SK-N-SH treated with all-trans-retinoic acid at 6 μM for 48 hours (cell line): ENCODE measurements at regions not wholly inside any gene's neighbourhood (a gene's known extent, or its start where the extent isn't known, plus 50 kb on each side); places are given as distances from the start of the nearest gene placed in this dataset.
A peak's percentile ranks its signal among the peaks of the same experiment; 100 is the strongest.

Source experiments
- ATAC-seq: fragments of 200-7000 bp; cut with Tn5 transposase; 3 replicates; pipeline ENCODE4 v1.9.1; 2020; ENCODE audit warnings: mild to moderate bottlenecking, moderate library complexity
- ARNTL ChIP-seq: fragments of 450-650 bp; formaldehyde crosslinking; IDR thresholded peaks from 2 replicates; pipeline ENCODE4 v1.5.0; 2020; ENCODE audit warnings: low read depth, mild to moderate bottlenecking, moderate library complexity, borderline replicate concordance
- BACH2 ChIP-seq: fragments of 250-450 bp; sonication (Bioruptor Pico); IDR thresholded peaks from 2 replicates; pipeline ENCODE4 v1.9.0; 2021; ENCODE audit warnings: mild to moderate bottlenecking, borderline replicate concordance
- CSDC2 ChIP-seq: fragments of 250-450 bp; sonication (Bioruptor Pico); IDR thresholded peaks from 2 replicates; pipeline ENCODE4 v1.5.0; 2020; ENCODE audit warnings: mild to moderate bottlenecking, moderate library complexity
- CSRNP3 ChIP-seq: fragments of 250-450 bp; sonication (Bioruptor Pico); IDR thresholded peaks from 2 replicates; pipeline ENCODE4 v1.5.1; 2021; ENCODE audit warnings: mild to moderate bottlenecking, moderate library complexity
- ESRRG ChIP-seq: fragments of 250-450 bp; sonication (Bioruptor Pico); IDR thresholded peaks from 2 replicates; pipeline ENCODE4 v1.6.1; 2021; ENCODE audit warnings: mild to moderate bottlenecking
- GLIS3 ChIP-seq: fragments of 250-450 bp; sonication (Bioruptor Pico); IDR thresholded peaks from 2 replicates; pipeline ENCODE4 v1.5.0; 2020; ENCODE audit warnings: mild to moderate bottlenecking, moderate library complexity
- ISL1 ChIP-seq: fragments of 250-450 bp; sonication (Bioruptor Pico); IDR thresholded peaks from 2 replicates; pipeline ENCODE4 v2.1.2; 2022; ENCODE audit warnings: mild to moderate bottlenecking, moderate library complexity
- OSR1 ChIP-seq: fragments of 250-450 bp; sonication (Bioruptor Pico); IDR thresholded peaks from 2 replicates; pipeline ENCODE4 v1.8.0; 2022; ENCODE audit warnings: moderate library complexity, mild to moderate bottlenecking, inconsistent platforms
- POU6F1 ChIP-seq: fragments of 250-450 bp; sonication (Bioruptor Pico); IDR thresholded peaks from 2 replicates; pipeline ENCODE4 v1.8.0; 2021; ENCODE audit warnings: low read depth, mild to moderate bottlenecking, moderate library complexity, borderline replicate concordance
- PPARA ChIP-seq: fragments of 250-450 bp; sonication (Bioruptor Pico); IDR thresholded peaks from 2 replicates; pipeline ENCODE4 v1.5.0; 2020; ENCODE audit warnings: mild to moderate bottlenecking, borderline replicate concordance
- RARB ChIP-seq: fragments of 250-450 bp; sonication (Bioruptor Pico); IDR thresholded peaks from 2 replicates; pipeline ENCODE4 v1.8.0; 2021; ENCODE audit warnings: mild to moderate bottlenecking, moderate library complexity
- SNAI2 ChIP-seq: fragments of 250-450 bp; sonication (Bioruptor Pico); IDR thresholded peaks from 2 replicates; pipeline ENCODE4 v1.5.0; 2020; ENCODE audit warnings: mild to moderate bottlenecking, moderate library complexity
- TOX ChIP-seq: fragments of 250-450 bp; sonication (Bioruptor Pico); IDR thresholded peaks from 2 replicates; pipeline ENCODE4 v1.8.0; 2021; ENCODE audit warnings: mild to moderate bottlenecking, moderate library complexity, borderline replicate concordance
- TSHZ2 ChIP-seq: fragments of 250-450 bp; sonication (Bioruptor Pico); IDR thresholded peaks from 2 replicates; pipeline ENCODE4 v1.5.0; 2020; ENCODE audit warnings: mild to moderate bottlenecking, moderate library complexity
- ZC3H10 ChIP-seq: fragments of 250-450 bp; sonication (Bioruptor Pico); IDR thresholded peaks from 2 replicates; pipeline ENCODE4 v1.5.1; 2021; ENCODE audit warnings: mild to moderate bottlenecking, moderate library complexity
- ZFP3 ChIP-seq: fragments of 250-450 bp; sonication (Bioruptor Pico); IDR thresholded peaks from 2 replicates; pipeline ENCODE4 v1.5.0; 2020; ENCODE audit warnings: mild to moderate bottlenecking, moderate library complexity
- ZFP30 ChIP-seq: fragments of 450-650 bp; formaldehyde crosslinking; IDR thresholded peaks from 2 replicates; pipeline ENCODE4 v1.5.0; 2022; ENCODE audit warnings: mild to moderate bottlenecking, moderate library complexity
- ZNF565 ChIP-seq: fragments of 450-650 bp; formaldehyde crosslinking; conservative IDR thresholded peaks from 2 replicates; pipeline ENCODE4 v1.5.0; 2020; ENCODE audit warnings: low read depth, mild to moderate bottlenecking, moderate library complexity
- ZNF70 ChIP-seq: fragments of 450-650 bp; formaldehyde crosslinking; IDR thresholded peaks from 2 replicates; pipeline ENCODE4 v1.5.0; 2020; ENCODE audit warnings: mild to moderate bottlenecking, moderate library complexity
- ZNF8 ChIP-seq: fragments of 450-650 bp; formaldehyde crosslinking; IDR thresholded peaks from 2 replicates; pipeline ENCODE4 v1.5.0; 2020; ENCODE audit warnings: mild to moderate bottlenecking, moderate library complexity
- TF ChIP-seq, protein P1 (sequence below): fragments of 250-450 bp; sonication (Bioruptor Pico); IDR thresholded peaks from 2 replicates; pipeline ENCODE4 v1.8.0; 2020; ENCODE audit warnings: mild to moderate bottlenecking, moderate library complexity, borderline replicate concordance
- TF ChIP-seq, protein P2 (sequence below): fragments of 250-450 bp; sonication (Bioruptor Pico); IDR thresholded peaks from 2 replicates; pipeline ENCODE4 v1.5.1; 2020; ENCODE audit warnings: low read depth, mild to moderate bottlenecking, moderate library complexity

DNA sequence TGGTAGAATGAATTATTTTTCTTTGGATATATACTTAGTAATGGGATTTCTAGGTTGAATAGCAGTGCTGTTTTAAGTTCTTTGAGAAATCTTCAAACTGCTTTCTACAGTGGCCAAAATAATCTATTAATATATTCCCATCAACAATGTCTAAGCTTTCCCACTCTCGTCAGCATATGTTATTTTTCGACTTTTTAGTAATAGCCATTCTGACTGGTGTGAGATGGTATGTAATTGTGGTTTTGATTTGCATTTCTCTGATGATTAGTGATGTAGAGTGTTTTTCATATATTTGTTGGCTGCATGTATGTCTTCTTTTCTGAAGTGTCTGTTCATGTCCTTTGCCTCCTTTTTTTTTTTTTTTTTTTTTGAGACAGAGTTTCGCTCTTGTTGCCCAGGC, 90.2 kb upstream of the CSNK1A1L start:
- no peak for ATAC-seq
- no peak for TF ChIP-seq RARB (CRISPR knock-in tag)
- TF ChIP-seq TOX (CRISPR knock-in tag) = no peak
- no peak for TF ChIP-seq ESRRG (CRISPR knock-in tag)
- TF ChIP-seq PPARA (CRISPR knock-in tag) = no peak
- TF ChIP-seq CSRNP3 (CRISPR knock-in tag) = no peak
- TF ChIP-seq ARNTL (CRISPR knock-in tag) = no peak
- TF ChIP-seq ZFP30 (CRISPR knock-in tag) = no peak
- TF ChIP-seq, protein P1, sequence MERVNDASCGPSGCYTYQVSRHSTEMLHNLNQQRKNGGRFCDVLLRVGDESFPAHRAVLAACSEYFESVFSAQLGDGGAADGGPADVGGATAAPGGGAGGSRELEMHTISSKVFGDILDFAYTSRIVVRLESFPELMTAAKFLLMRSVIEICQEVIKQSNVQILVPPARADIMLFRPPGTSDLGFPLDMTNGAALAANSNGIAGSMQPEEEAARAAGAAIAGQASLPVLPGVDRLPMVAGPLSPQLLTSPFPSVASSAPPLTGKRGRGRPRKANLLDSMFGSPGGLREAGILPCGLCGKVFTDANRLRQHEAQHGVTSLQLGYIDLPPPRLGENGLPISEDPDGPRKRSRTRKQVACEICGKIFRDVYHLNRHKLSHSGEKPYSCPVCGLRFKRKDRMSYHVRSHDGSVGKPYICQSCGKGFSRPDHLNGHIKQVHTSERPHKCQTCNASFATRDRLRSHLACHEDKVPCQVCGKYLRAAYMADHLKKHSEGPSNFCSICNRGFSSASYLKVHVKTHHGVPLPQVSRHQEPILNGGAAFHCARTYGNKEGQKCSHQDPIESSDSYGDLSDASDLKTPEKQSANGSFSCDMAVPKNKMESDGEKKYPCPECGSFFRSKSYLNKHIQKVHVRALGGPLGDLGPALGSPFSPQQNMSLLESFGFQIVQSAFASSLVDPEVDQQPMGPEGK (CRISPR knock-in tag) = no peak
- no peak for TF ChIP-seq BACH2 (CRISPR knock-in tag)
- TF ChIP-seq ZFP3 (CRISPR knock-in tag) = no peak
- TF ChIP-seq OSR1 (CRISPR knock-in tag) = no peak
- no peak for TF ChIP-seq GLIS3 (CRISPR knock-in tag)
- TF ChIP-seq ZNF8 = no peak
- TF ChIP-seq ZNF565 = no peak
- no peak for TF ChIP-seq ZNF70 (CRISPR knock-in tag)

- no peak for TF ChIP-seq RARB (CRISPR knock-in tag)
- TF ChIP-seq ZFP3 (CRISPR knock-in tag) = no peak
- TF ChIP-seq ARNTL (CRISPR knock-in tag) = no peak
- no peak for TF ChIP-seq GLIS3 (CRISPR knock-in tag)
- TF ChIP-seq PPARA (CRISPR knock-in tag) = no peak
- TF ChIP-seq OSR1 (CRISPR knock-in tag) = no peak
- TF ChIP-seq SNAI2 (CRISPR knock-in tag) = no peak
- TF ChIP-seq TOX (CRISPR knock-in tag) = no peak
- TF ChIP-seq ZNF70 (CRISPR knock-in tag) = no peak
- ATAC-seq = peak; percentile 37; the same call in 1 of the 3 replicates
Observed at GRCh38 chr13:37194428-37194861, 89.0 kb upstream of the CSNK1A1L start.

- no peak for ATAC-seq
- TF ChIP-seq SNAI2 (CRISPR knock-in tag) (no peak), CSRNP3 (CRISPR knock-in tag) (no peak), ZNF565 (no peak), BACH2 (CRISPR knock-in tag) (no peak), ZC3H10 (CRISPR knock-in tag) (no peak), TSHZ2 (CRISPR knock-in tag) (no peak), POU6F1 (CRISPR knock-in tag) (no peak), ISL1 (CRISPR knock-in tag) (no peak), OSR1 (CRISPR knock-in tag) (no peak), ZNF8 (no peak), ZFP30 (CRISPR knock-in tag) (no peak), CSDC2 (CRISPR knock-in tag) (no peak), ESRRG (CRISPR knock-in tag) (no peak), PPARA (CRISPR knock-in tag) (no peak), ARNTL (CRISPR knock-in tag) (no peak), ZFP3 (CRISPR knock-in tag) (no peak)
- TF ChIP-seq, protein P1 (CRISPR knock-in tag) = no peak
- TF ChIP-seq, protein P2, sequence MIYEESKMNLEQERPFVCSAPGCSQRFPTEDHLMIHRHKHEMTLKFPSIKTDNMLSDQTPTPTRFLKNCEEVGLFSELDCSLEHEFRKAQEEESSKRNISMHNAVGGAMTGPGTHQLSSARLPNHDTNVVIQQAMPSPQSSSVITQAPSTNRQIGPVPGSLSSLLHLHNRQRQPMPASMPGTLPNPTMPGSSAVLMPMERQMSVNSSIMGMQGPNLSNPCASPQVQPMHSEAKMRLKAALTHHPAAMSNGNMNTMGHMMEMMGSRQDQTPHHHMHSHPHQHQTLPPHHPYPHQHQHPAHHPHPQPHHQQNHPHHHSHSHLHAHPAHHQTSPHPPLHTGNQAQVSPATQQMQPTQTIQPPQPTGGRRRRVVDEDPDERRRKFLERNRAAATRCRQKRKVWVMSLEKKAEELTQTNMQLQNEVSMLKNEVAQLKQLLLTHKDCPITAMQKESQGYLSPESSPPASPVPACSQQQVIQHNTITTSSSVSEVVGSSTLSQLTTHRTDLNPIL (CRISPR knock-in tag) = no peak
- TF ChIP-seq, all 23 proteins: peak for 0
Observed at GRCh38 chr13:37192956-37193355, 87.5 kb upstream of the CSNK1A1L start.
